Stimulated activated CD4-positive, alpha-beta T cell treated with anti-CD3 and anti-CD28 coated beads, Interleukin-1b, Interleukin-23, amount 100 ng/mL, for 48 hours (primary cell): ENCODE measurements at regions not wholly inside any gene's neighbourhood (a gene's known extent, or its start where the extent isn't known, plus 50 kb on each side); places are given as distances from the start of the nearest gene placed in this dataset.

Experiments
- DNase-seq: peaks from one replicate; pipeline ENCODE4 v3.0.0-alpha.2; 2020

- no peak for DNase-seq
Observed at GRCh38 chr16:6560306-6561100, 772.1 kb upstream of the RBFOX1 start.

- no peak for DNase-seq
Observed at GRCh38 chr16:6558661-6559060, 774.0 kb upstream of the RBFOX1 start.

- DNase-seq = no peak
Observed at GRCh38 chr16:6558126-6558525, 774.5 kb upstream of the RBFOX1 start.

GRCh38 chr16:6557353-6558023, 775.2 kb upstream of the RBFOX1 start:
- DNase-seq = no peak

GRCh38 chr16:6549415-6549814, 783.2 kb upstream of the RBFOX1 start:
- no peak for DNase-seq

GRCh38 chr16:6548507-6548906, 784.1 kb upstream of the RBFOX1 start:
- DNase-seq = no peak

- no peak for DNase-seq
Observed at GRCh38 chr16:6547131-6547530, 785.5 kb upstream of the RBFOX1 start.

GRCh38 chr16:6545329-6545728, 787.3 kb upstream of the RBFOX1 start:
- no peak for DNase-seq

- DNase-seq = no peak
Observed at GRCh38 chr16:6541267-6541666, 791.4 kb upstream of the RBFOX1 start.

- DNase-seq = no peak
Observed at GRCh38 chr16:6536411-6536810, 796.2 kb upstream of the RBFOX1 start.

- no peak for DNase-seq
Observed at GRCh38 chr16:6531067-6531466, 801.6 kb upstream of the RBFOX1 start.

GRCh38 chr16:6528217-6528616, 804.4 kb upstream of the RBFOX1 start:
- DNase-seq = no peak

- DNase-seq = no peak
Observed at GRCh38 chr16:6527646-6528045, 805.0 kb upstream of the RBFOX1 start.

GRCh38 chr16:6524501-6524900, 808.1 kb upstream of the RBFOX1 start:
- no peak for DNase-seq

- no peak for DNase-seq
Observed at GRCh38 chr16:6517020-6517720, 815.5 kb upstream of the RBFOX1 start.

GRCh38 chr16:6512512-6512911, 820.1 kb upstream of the RBFOX1 start:
- DNase-seq = no peak

- DNase-seq = no peak
Observed at GRCh38 chr16:6510261-6510660, 822.4 kb upstream of the RBFOX1 start.

GRCh38 chr16:6499413-6499812, 833.2 kb upstream of the RBFOX1 start:
- DNase-seq = no peak

GRCh38 chr16:6498858-6499257, 833.8 kb upstream of the RBFOX1 start:
- no peak for DNase-seq

GRCh38 chr16:6496996-6497395, 835.6 kb upstream of the RBFOX1 start:
- DNase-seq = no peak

GRCh38 chr16:6495486-6496210, 837.0 kb upstream of the RBFOX1 start:
- no peak for DNase-seq

GRCh38 chr16:6494716-6495115, 837.9 kb upstream of the RBFOX1 start:
- no peak for DNase-seq

- DNase-seq = no peak
Observed at GRCh38 chr16:6493555-6493954, 839.1 kb upstream of the RBFOX1 start.
